Spleen (tissue), 11 donors: ENCODE measurements at regions not wholly inside any gene's neighbourhood (a gene's known extent, or its start where the extent isn't known, plus 50 kb on each side); places are given as distances from the start of the nearest gene placed in this dataset.
"Not testable (repeated sequence)": the region's sequence is repeated elsewhere in the genome, so short reads cannot be mapped to it uniquely, and the experiment has no call there.

ENCODE experiments used
- DNase-seq: peaks from one replicate; pipeline ENCODE4 v3.0.0-alpha.2; 2020
- H3K27ac ChIP-seq, 8 donors: fragments of 200-600 bp; sonication (generic) in 7 of 8; 1 replicate in 4 of 8; 2 replicates in 4 of 8; pipeline versions ENCODE4 v1.5.0 to v1.8.0; 2016 to 2021; ENCODE audit warnings: inconsistent platforms in 4 of 8, mild to moderate bottlenecking in 4 of 8, moderate library complexity in 1 of 8
- H3K27me3 ChIP-seq, 7 donors: fragments of 200-600 bp; sonication (generic) in 6 of 7; replicated peaks in 1 of 7; 1 replicate in 4 of 7; 2 replicates in 3 of 7; pipeline versions ENCODE4 v1.5.0 to v1.8.0; 2016 to 2021; ENCODE audit warnings: inconsistent platforms in 3 of 7, mild to moderate bottlenecking in 1 of 7
- H3K36me3 ChIP-seq, 6 donors: fragments of 200-600 bp; sonication (generic) in 5 of 6; 1 replicate in 4 of 6; 2 replicates in 2 of 6; pipeline versions ENCODE4 v1.5.0 to v1.8.0; 2016 to 2021; ENCODE audit warnings: inconsistent platforms in 2 of 6
- H3K4me1 ChIP-seq, 6 donors: fragments of 200-600 bp; sonication (generic) in 5 of 6; 1 replicate in 3 of 6; 2 replicates in 3 of 6; pipeline versions ENCODE4 v1.5.0 to v1.8.0; 2016 to 2021; ENCODE audit warnings: inconsistent platforms in 3 of 6
- H3K4me3 ChIP-seq, 8 donors: fragments of 200-600 bp; sonication (generic) in 7 of 8; 1 replicate in 4 of 8; 2 replicates in 4 of 8; pipeline versions ENCODE4 v1.5.0 to v1.8.0; 2016 to 2021; ENCODE audit warnings: inconsistent platforms in 4 of 8, mild to moderate bottlenecking in 4 of 8, moderate library complexity in 2 of 8
- H3K9me3 ChIP-seq, 8 donors: fragments of 200-600 bp; sonication (generic) in 7 of 8; 1 replicate in 4 of 8; 2 replicates in 4 of 8; pipeline versions ENCODE4 v1.5.0 to v1.8.0; 2016 to 2021; ENCODE audit warnings: inconsistent platforms in 4 of 8
- POLR2A ChIP-seq, 3 donors: fragments of 450-650 bp; IDR thresholded peaks; one replicate each; pipeline ENCODE4 v1.5.1; 2017; ENCODE audit warnings: antibody characterized with exemption in 3 of 3, mild to moderate bottlenecking in 1 of 3
- POLR2AphosphoS5 ChIP-seq, 3 donors: sonication (generic); formaldehyde crosslinking; IDR thresholded peaks; one replicate each; pipeline ENCODE4 v1.5.1; 2017; ENCODE audit warnings: antibody characterized with exemption in 3 of 3
- WGBS, 5 donors: extraction: QIAGEN DNeasy Blood & Tissue Kit in 3 of 5; methylation state at CpG; one replicate each; pipeline versions ENCODE4 v1.1.5 to v1.1.7; 2013 to 2018; 5-methylcytosine and 5-hydroxymethylcytosine counted together
- intact Hi-C: fragments of 100-400 bp; cut with DNase I; formaldehyde crosslinking; loops from one replicate; pipeline ENCODE4 v1.15.0; 2023; ENCODE audit warnings: low total_unique reads
- TF ChIP-seq, protein P1 (sequence below), 11 experiments: fragments of 200-600 bp in 7 of 11; fragments of 450-650 bp in 4 of 11; sonication (generic) in 4 of 11; IDR thresholded peaks in 8 of 11; conservative IDR thresholded peaks in 3 of 11; 1 replicate in 7 of 11; 2 replicates in 4 of 11; pipeline versions ENCODE4 v1.4.0 to v1.8.0; 2016 to 2021; ENCODE audit warnings: antibody characterized with exemption in 11 of 11, inconsistent platforms in 4 of 11, mild to moderate bottlenecking in 1 of 11
- donor health status: healthy with polysubstance abuse.
- donor health status: DM: no; HTN: no; CAD: no; lungs with moderate emphysema.
- donor health status: DM: no; HTN: no; CAD: no.
- donor health status: Bipolar disorder and iron deficiency.
- donor health status: healthy.
- donor health status: DM: no; HTN: no; CAD: no.
- donor health status: DM: yes; HTN: yes; CAD: no.

DNA sequence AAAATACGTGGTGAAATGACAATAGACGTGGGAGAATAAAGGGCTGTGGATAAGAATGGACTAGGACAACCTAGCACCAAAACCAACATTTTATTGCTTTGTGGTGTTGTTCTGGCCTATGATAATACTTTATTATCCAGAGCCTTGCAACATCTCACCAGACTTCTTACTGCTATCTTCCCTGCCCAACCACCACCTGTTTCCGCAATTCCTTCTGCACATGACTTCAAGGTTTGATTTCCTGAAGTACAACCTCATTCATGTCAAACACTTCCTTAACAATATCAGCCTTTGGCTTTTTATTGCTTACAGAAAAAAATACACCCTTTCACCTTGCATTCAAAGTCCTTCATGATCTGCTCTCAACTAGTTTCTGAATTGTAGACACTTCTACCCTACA is 84.8 kb downstream of the RTL3 start:
- no peak for DNase-seq

DNA sequence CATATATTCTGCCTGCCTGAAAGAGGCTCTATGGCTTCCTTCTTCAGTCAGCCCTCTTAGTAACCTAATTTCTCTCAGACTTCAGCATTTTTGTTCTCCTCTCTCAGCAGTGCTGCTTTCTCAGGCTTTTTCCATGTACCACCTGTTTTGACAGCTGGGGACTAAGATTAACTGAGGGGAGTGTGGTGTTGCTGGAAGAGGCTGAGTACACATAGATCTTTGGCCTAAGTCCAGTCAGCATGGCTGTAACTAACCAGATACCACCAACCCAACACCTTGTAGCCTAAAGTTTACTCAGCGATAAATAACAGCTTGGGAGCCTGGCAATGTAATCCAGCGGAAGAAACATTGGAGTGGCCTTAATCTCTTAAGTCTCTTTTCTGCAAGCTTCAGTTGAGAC is 85.5 kb downstream of the RTL3 start:
- TF ChIP-seq, protein P1, sequence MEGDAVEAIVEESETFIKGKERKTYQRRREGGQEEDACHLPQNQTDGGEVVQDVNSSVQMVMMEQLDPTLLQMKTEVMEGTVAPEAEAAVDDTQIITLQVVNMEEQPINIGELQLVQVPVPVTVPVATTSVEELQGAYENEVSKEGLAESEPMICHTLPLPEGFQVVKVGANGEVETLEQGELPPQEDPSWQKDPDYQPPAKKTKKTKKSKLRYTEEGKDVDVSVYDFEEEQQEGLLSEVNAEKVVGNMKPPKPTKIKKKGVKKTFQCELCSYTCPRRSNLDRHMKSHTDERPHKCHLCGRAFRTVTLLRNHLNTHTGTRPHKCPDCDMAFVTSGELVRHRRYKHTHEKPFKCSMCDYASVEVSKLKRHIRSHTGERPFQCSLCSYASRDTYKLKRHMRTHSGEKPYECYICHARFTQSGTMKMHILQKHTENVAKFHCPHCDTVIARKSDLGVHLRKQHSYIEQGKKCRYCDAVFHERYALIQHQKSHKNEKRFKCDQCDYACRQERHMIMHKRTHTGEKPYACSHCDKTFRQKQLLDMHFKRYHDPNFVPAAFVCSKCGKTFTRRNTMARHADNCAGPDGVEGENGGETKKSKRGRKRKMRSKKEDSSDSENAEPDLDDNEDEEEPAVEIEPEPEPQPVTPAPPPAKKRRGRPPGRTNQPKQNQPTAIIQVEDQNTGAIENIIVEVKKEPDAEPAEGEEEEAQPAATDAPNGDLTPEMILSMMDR (IDR thresholded peaks at IDR 0.05 in 8 of 11, conservative IDR thresholded peaks at IDR 0.05 in 3 of 11), result no peak
- TF ChIP-seq POLR2AphosphoS5 (IDR thresholded peaks at IDR 0.05) (no peak), POLR2A (IDR thresholded peaks at IDR 0.05) (no peak)
- DNase-seq, result no peak
- WGBS, 5 donors, result 71 to 87% (median 81%) methylated on average over 2 of the region's 2 CpGs
- Histone ChIP-seq H3K27me3 (peaks cover 0 to 3% (median 0%) of the 10 kb centered on the region in 7 donors), H3K4me1 (no peaks in the 10 kb centered on the region), H3K36me3 (no peaks in the 10 kb centered on the region), H3K27ac (no peak overlapping the region), H3K4me3 (no peak overlapping the region), H3K9me3 (no peaks in the 10 kb centered on the region)
- intact Hi-C loops, result no loop called here

More for the DNA sequence above, 84.8 kb downstream of the RTL3 start:
- Histone ChIP-seq H3K27ac (no peak overlapping the region), H3K27me3 (peaks cover 0 to 3% (median 0%) of the 10 kb centered on the region in 7 donors), H3K36me3 (no peaks in the 10 kb centered on the region), H3K4me1 (no peaks in the 10 kb centered on the region), H3K9me3 (no peaks in the 10 kb centered on the region), H3K4me3 (no peak overlapping the region)
- intact Hi-C loops, result no loop called here
- WGBS, 5 donors, result 21 to 47% (median 42%) methylated on average over 3 of the region's 3 CpGs
- TF ChIP-seq, protein P1 (IDR thresholded peaks at IDR 0.05 in 8 of 11, conservative IDR thresholded peaks at IDR 0.05 in 3 of 11), result no peak
- TF ChIP-seq POLR2A (IDR thresholded peaks at IDR 0.05), result no peak
- TF ChIP-seq POLR2AphosphoS5 (IDR thresholded peaks at IDR 0.05), result no peak

- H3K27ac ChIP-seq, result no peak overlapping the region
- DNase-seq, result no peak
- no peaks in the 10 kb centered on the region for H3K36me3 ChIP-seq
- intact Hi-C loops, result no loop called here
- H3K4me3 ChIP-seq, result no peak overlapping the region
- H3K27me3 ChIP-seq, result peaks cover 0 to 3% (median 0%) of the 10 kb centered on the region in 7 donors
- no peaks in the 10 kb centered on the region for H3K4me1 ChIP-seq
- H3K9me3 ChIP-seq, result no peaks in the 10 kb centered on the region
- 11 to 60% (median 53%) methylated on average over 1 to 2 of the region's 2 CpGs for WGBS, 5 donors
- TF ChIP-seq POLR2A (IDR thresholded peaks at IDR 0.05), result no peak
- TF ChIP-seq, protein P1 (IDR thresholded peaks at IDR 0.05 in 8 of 11, conservative IDR thresholded peaks at IDR 0.05 in 3 of 11), result no peak
Observed at GRCh38 chrX:78571849-78572248, 87.3 kb downstream of the RTL3 start.

- Histone ChIP-seq H3K4me1 (no peaks in the 10 kb centered on the region), H3K4me3 (no peak overlapping the region), H3K27me3 (no peaks in the 10 kb centered on the region), H3K27ac (no peak overlapping the region), H3K36me3 (no peaks in the 10 kb centered on the region), H3K9me3 (peaks cover 0 to 4% (median 0%) of the 10 kb centered on the region in 8 donors)
- no peak for DNase-seq
- 38 to 48% (median 44%) methylated on average over 3 of the region's 3 CpGs for WGBS, 5 donors
- TF ChIP-seq, protein P1 (IDR thresholded peaks at IDR 0.05 in 8 of 11, conservative IDR thresholded peaks at IDR 0.05 in 3 of 11), result peak in 10 of 11 experiments; percentile 17 to 59 (median 40)
- TF ChIP-seq POLR2A (IDR thresholded peaks at IDR 0.05), result no peak
- intact Hi-C loops, result loop anchor here (10.0 kb wide), 1 partner anchor 719 kb away; no protein-coding TSS in a partner anchor
Observed at GRCh38 chrX:78555401-78555980, 103.6 kb downstream of the RTL3 start.

DNA sequence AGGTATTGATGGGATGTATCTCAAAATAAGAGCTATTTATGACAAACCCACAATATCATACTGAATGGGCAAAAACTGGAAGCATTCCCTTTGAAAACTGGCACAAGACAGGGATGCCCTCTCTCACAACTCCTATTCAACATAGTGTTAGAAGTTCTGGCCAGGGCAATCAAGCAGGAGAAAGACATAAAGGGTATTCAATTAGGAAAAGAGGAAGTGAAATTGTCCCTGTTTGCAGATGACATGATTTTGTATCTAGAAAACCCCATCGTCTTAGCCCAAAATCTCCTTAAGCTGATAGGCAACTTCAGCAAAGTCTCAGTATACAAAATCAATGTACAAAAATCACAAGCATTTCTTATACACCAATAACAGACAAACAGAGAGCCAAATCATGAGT is 106.5 kb downstream of the RTL3 start:
- not testable (repeated sequence) for H3K36me3 ChIP-seq, H3K4me3 ChIP-seq, H3K9me3 ChIP-seq, DNase-seq, H3K27me3 ChIP-seq, H3K4me1 ChIP-seq, H3K27ac ChIP-seq
- WGBS, 5 donors, result 31 to 60% (median 57%) methylated on average over 1 of the region's 1 CpG
- intact Hi-C loops, result loop anchor here (10.0 kb wide), 1 partner anchor 722 kb away; no protein-coding TSS in a partner anchor
